ENCODE measurements at regions not wholly inside any gene's neighbourhood (a gene's known extent, or its start where the extent isn't known, plus 50 kb on each side); places are given as distances from the start of the nearest gene placed in this dataset.

DNA sequence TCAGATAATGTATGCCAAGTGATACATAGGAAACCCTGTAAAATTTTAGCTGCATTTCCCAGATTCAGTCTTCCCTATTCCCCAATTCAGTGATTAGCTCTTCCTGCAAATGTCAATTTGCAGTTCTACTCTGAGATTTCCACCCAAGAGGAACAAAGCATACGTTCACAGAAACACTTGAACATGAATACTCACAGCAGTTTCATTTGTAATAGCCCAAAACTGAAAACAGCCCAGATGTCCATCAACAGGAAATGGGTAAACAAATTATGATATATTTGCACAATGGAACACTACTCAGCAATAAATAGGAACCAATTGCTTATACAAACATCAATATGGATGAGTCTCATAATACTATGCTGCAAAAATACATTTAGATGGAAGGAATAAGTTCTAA is 194.2 kb downstream of the GXYLT1 start:
- no TSS peak for BruUV-seq (replicated peaks)

DNA sequence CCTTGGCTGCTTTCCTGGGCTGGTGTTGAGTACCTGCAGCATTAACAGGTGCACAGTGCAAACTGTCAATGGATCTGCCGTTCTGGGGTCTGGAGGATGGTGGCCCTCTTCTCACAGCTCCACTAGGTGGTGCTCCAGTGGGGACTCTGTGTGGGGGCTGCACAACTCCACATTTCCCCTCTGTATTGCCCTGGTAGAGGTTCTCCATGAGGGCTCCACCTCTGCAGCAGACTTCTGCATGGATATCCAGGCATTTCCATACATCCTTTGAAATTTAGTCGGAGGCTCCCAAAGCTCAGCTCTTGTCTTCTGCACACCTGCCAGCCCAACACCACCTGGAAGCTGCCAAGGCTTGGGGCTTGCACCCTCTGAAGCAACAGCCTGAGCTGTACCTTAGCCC is 198.6 kb downstream of the GXYLT1 start:
- H4K20me1 ChIP-seq (ENCODE audit: control insufficient read depth, insufficient read depth), result no peaks in the 10 kb centered on the region
- ATAC-seq (no peak), DNase-seq (ENCODE audit: low read depth, low spot score) (no peak), FAIRE-seq (no peak)
- no peak overlapping the region for H3K27ac ChIP-seq (ENCODE audit: control insufficient read depth, insufficient read depth)
- WGBS (ENCODE audit: insufficient coverage, insufficient replicate concordance, low lambda C conversion rate, missing lambda C conversion rate), result 39% methylated on average over 2 of the region's 2 CpGs
- ChIA-PET CTCF (no interaction called here), RAD21 (ENCODE audit: unreplicated experiment) (no interaction called here), POLR2A (no interaction called here), SMC1A (ENCODE audit: uncharacterized antibody, unreplicated experiment) (no interaction called here)
- no peak overlapping the region for H2AFZ ChIP-seq (ENCODE audit: control insufficient read depth, low read depth, low read length)
- H3K36me3 ChIP-seq (ENCODE audit: control insufficient read depth in 2 of 2, insufficient read depth in 2 of 2, low read length in 1 of 2), result no peaks in the 10 kb centered on the region
- H3K4me3 ChIP-seq, result no peak overlapping the region
- no TSS peak for BruUV-seq (replicated peaks)
- no peak for TF ChIP-seq PAX8 (IDR thresholded peaks at IDR 0.05)
- no peak for TF ChIP-seq CHD1 (IDR thresholded peaks at IDR 0.05; ENCODE audit: low read depth, low read length)
- no peak for TF ChIP-seq IKZF2 (IDR thresholded peaks at IDR 0.05)
- no peak for TF ChIP-seq SPI1 (IDR thresholded peaks at IDR 0.05; ENCODE audit: borderline replicate concordance, insufficient read depth, low read depth, low read length)
- TF ChIP-seq, protein P1, sequence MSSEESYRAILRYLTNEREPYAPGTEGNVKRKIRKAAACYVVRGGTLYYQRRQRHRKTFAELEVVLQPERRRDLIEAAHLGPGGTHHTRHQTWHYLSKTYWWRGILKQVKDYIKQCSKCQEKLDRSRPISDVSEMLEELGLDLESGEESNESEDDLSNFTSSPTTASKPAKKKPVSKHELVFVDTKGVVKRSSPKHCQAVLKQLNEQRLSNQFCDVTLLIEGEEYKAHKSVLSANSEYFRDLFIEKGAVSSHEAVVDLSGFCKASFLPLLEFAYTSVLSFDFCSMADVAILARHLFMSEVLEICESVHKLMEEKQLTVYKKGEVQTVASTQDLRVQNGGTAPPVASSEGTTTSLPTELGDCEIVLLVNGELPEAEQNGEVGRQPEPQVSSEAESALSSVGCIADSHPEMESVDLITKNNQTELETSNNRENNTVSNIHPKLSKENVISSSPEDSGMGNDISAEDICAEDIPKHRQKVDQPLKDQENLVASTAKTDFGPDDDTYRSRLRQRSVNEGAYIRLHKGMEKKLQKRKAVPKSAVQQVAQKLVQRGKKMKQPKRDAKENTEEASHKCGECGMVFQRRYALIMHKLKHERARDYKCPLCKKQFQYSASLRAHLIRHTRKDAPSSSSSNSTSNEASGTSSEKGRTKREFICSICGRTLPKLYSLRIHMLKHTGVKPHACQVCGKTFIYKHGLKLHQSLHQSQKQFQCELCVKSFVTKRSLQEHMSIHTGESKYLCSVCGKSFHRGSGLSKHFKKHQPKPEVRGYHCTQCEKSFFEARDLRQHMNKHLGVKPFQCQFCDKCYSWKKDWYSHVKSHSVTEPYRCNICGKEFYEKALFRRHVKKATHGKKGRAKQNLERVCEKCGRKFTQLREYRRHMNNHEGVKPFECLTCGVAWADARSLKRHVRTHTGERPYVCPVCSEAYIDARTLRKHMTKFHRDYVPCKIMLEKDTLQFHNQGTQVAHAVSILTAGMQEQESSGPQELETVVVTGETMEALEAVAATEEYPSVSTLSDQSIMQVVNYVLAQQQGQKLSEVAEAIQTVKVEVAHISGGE (CRISPR knock-in tag; IDR thresholded peaks at IDR 0.05), result no peak
- TF ChIP-seq RBBP5 (conservative IDR thresholded peaks at IDR 0.05), result no peak
- no peak for TF ChIP-seq SP1 (IDR thresholded peaks at IDR 0.05; ENCODE audit: low read depth, low read length)
- no peak for TF ChIP-seq BRCA1 (IDR thresholded peaks at IDR 0.05; ENCODE audit: low read depth, low read length)
- no peak for TF ChIP-seq ZNF217 (IDR thresholded peaks at IDR 0.05)
- no peak for TF ChIP-seq SRF (IDR thresholded peaks at IDR 0.05; ENCODE audit: low read depth in 2 of 2, low read length in 2 of 2)
- TF ChIP-seq RFX5 (IDR thresholded peaks at IDR 0.05; ENCODE audit: low read depth, low read length), result no peak
- H3K27me3 ChIP-seq (replicated peaks in 1 of 2; ENCODE audit: control insufficient read depth in 2 of 2, insufficient read depth in 2 of 2, low read length in 1 of 2), result no peaks in the 10 kb centered on the region
- H3K9ac ChIP-seq (ENCODE audit: control insufficient read depth, insufficient read depth, low read length), result no peak overlapping the region
- no peaks in the 10 kb centered on the region for H3K4me1 ChIP-seq (ENCODE audit: control insufficient read depth, insufficient read depth, low read length)
- intact Hi-C loops (cut with micrococcal nuclease; ENCODE audit: unreplicated experiment) (no loop called here), in situ Hi-C loops (cut with MboI) (no loop called here)
- H3K4me2 ChIP-seq (ENCODE audit: control insufficient read depth, insufficient read depth), result no peak overlapping the region
- H3K79me2 ChIP-seq (ENCODE audit: control insufficient read depth, insufficient read depth, low read length), result no peaks in the 10 kb centered on the region
- no peaks in the 10 kb centered on the region; the same call in 2 of the 3 replicates for H3K9me3 ChIP-seq (replicated peaks; ENCODE audit: control insufficient read depth, insufficient read depth, low read length)

More for the DNA sequence above, 194.2 kb downstream of the GXYLT1 start:
- 0% methylated on average over 1 of the region's 1 CpG for WGBS (ENCODE audit: insufficient coverage, insufficient replicate concordance, low lambda C conversion rate, missing lambda C conversion rate)
- no peak for TF ChIP-seq RCOR1 (conservative IDR thresholded peaks at IDR 0.05; ENCODE audit: low read depth, low read length)
- TF ChIP-seq, protein P2, sequence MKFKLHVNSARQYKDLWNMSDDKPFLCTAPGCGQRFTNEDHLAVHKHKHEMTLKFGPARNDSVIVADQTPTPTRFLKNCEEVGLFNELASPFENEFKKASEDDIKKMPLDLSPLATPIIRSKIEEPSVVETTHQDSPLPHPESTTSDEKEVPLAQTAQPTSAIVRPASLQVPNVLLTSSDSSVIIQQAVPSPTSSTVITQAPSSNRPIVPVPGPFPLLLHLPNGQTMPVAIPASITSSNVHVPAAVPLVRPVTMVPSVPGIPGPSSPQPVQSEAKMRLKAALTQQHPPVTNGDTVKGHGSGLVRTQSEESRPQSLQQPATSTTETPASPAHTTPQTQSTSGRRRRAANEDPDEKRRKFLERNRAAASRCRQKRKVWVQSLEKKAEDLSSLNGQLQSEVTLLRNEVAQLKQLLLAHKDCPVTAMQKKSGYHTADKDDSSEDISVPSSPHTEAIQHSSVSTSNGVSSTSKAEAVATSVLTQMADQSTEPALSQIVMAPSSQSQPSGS (IDR thresholded peaks at IDR 0.05; ENCODE audit: low read length), result no peak
- TF ChIP-seq PML (IDR thresholded peaks at IDR 0.05; ENCODE audit: low read length), result no peak
- TF ChIP-seq EP300 (IDR thresholded peaks at IDR 0.05; ENCODE audit: borderline replicate concordance in 1 of 2, control insufficient read depth in 1 of 2, low read depth in 2 of 2, low read length in 2 of 2), result no peak
- ATAC-seq (no peak), FAIRE-seq (no peak), DNase-seq (ENCODE audit: low read depth, low spot score) (no peak)
- Histone ChIP-seq H3K27me3 (replicated peaks in 1 of 2; ENCODE audit: control insufficient read depth in 2 of 2, insufficient read depth in 2 of 2, low read length in 1 of 2) (no peaks in the 10 kb centered on the region), H3K27ac (ENCODE audit: control insufficient read depth, insufficient read depth) (no peak overlapping the region), H3K9me3 (replicated peaks; ENCODE audit: control insufficient read depth, insufficient read depth, low read length) (no peaks in the 10 kb centered on the region; the same call in 2 of the 3 replicates), H3K36me3 (ENCODE audit: control insufficient read depth in 2 of 2, insufficient read depth in 2 of 2, low read length in 1 of 2) (no peaks in the 10 kb centered on the region), H3K4me1 (ENCODE audit: control insufficient read depth, insufficient read depth, low read length) (no peaks in the 10 kb centered on the region), H3K79me2 (ENCODE audit: control insufficient read depth, insufficient read depth, low read length) (no peaks in the 10 kb centered on the region), H3K4me3 (no peak overlapping the region), H2AFZ (ENCODE audit: control insufficient read depth, low read depth, low read length) (no peak overlapping the region), H3K4me2 (ENCODE audit: control insufficient read depth, insufficient read depth) (no peak overlapping the region), H3K9ac (ENCODE audit: control insufficient read depth, insufficient read depth, low read length) (no peak overlapping the region), H4K20me1 (ENCODE audit: control insufficient read depth, insufficient read depth) (no peaks in the 10 kb centered on the region)
- ChIA-PET SMC1A (ENCODE audit: uncharacterized antibody, unreplicated experiment) (no interaction called here), RAD21 (ENCODE audit: unreplicated experiment) (no interaction called here), CTCF (no interaction called here), POLR2A (interaction anchor here (0.6 kb wide), 1 partner anchor 651 kb away, joined by 3 read pairs; no protein-coding TSS in a partner anchor)
- in situ Hi-C loops (cut with MboI) (no loop called here), intact Hi-C loops (cut with micrococcal nuclease; ENCODE audit: unreplicated experiment) (no loop called here)

All from GM12878 (cell line).